GM23338 (cell line): ENCODE measurements at regions not wholly inside any gene's neighbourhood (a gene's known extent, or its start where the extent isn't known, plus 50 kb on each side); places are given as distances from the start of the nearest gene placed in this dataset.

Experiments
- EZH2phosphoT487 ChIP-seq: fragments of 200-600 bp; sonication (generic); IDR thresholded peaks from one replicate; pipeline ENCODE4 v1.8.1; 2018; ENCODE audit warnings: antibody characterized with exemption; ENCODE audit not compliant: unreplicated experiment
- JUNB ChIP-seq: IDR thresholded peaks from one replicate; pipeline ENCODE4 v1.6.1; 2016; ENCODE audit warnings: antibody characterized with exemption; ENCODE audit not compliant: unreplicated experiment
- REST ChIP-seq: IDR thresholded peaks from one replicate; pipeline ENCODE4 v1.6.1; 2018; ENCODE audit warnings: antibody characterized with exemption; ENCODE audit not compliant: unreplicated experiment
- TF ChIP-seq, protein P1 (sequence below), 2 experiments: fragments of 200-600 bp in 1 of 2; sonication (generic) in 1 of 2; conservative IDR thresholded peaks; 2 replicates each; pipeline versions ENCODE4 v1.5.1 to v1.6.1; 2016 to 2017; ENCODE audit warnings: antibody characterized with exemption in 2 of 2, low read depth in 2 of 2, mild to moderate bottlenecking in 2 of 2, moderate library complexity in 1 of 2

- TF ChIP-seq JUNB (no peak), EZH2phosphoT487 (no peak), REST (no peak)
- TF ChIP-seq, protein P1, sequence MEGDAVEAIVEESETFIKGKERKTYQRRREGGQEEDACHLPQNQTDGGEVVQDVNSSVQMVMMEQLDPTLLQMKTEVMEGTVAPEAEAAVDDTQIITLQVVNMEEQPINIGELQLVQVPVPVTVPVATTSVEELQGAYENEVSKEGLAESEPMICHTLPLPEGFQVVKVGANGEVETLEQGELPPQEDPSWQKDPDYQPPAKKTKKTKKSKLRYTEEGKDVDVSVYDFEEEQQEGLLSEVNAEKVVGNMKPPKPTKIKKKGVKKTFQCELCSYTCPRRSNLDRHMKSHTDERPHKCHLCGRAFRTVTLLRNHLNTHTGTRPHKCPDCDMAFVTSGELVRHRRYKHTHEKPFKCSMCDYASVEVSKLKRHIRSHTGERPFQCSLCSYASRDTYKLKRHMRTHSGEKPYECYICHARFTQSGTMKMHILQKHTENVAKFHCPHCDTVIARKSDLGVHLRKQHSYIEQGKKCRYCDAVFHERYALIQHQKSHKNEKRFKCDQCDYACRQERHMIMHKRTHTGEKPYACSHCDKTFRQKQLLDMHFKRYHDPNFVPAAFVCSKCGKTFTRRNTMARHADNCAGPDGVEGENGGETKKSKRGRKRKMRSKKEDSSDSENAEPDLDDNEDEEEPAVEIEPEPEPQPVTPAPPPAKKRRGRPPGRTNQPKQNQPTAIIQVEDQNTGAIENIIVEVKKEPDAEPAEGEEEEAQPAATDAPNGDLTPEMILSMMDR (conservative IDR thresholded peaks at IDR 0.05; ENCODE audit: low read depth in 2 of 2), result no peak
Observed at GRCh38 chr16:77562497-77562896, 127.7 kb upstream of the ADAMTS18 start.
